NT2/D1 (cell line): ENCODE measurements at regions not wholly inside any gene's neighbourhood (a gene's known extent, or its start where the extent isn't known, plus 50 kb on each side); places are given as distances from the start of the nearest gene placed in this dataset.

Source experiments
- SUZ12 ChIP-seq: IDR thresholded peaks from 2 replicates; pipeline ENCODE4 v1.6.1; 2011; ENCODE audit not compliant: insufficient read length, insufficient read depth; ENCODE audit errors: extremely low read depth
- YY1 ChIP-seq: IDR thresholded peaks from 2 replicates; pipeline ENCODE4 v1.6.1; 2011; ENCODE audit not compliant: insufficient read length, insufficient read depth
- ZNF274 ChIP-seq: IDR thresholded peaks from 2 replicates; pipeline ENCODE4 v1.6.1; 2011; ENCODE audit warnings: mild to moderate bottlenecking, low read depth, low read length

DNA sequence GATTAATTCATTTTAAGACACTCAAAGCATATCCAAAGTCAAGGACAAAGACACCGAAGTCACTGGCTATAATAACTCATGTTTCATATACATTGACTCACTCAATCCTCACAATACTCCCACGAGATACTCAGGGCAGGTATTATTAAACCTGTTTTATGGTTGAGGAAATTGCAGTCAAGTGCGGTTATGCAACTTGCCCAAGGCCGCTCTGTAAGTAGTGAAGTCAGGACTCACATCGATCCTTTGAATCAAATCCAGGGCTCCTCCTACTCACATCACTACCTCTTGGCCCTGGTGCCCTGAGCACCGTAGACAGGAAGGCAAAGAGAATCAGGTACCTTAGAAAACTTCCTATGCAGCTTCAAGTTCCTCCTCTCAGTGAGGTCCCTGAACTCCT is 87.8 kb upstream of the APC start:
- TF ChIP-seq ZNF274 (no peak), YY1 (no peak), SUZ12 (no peak)
